ENCODE measurements at regions not wholly inside any gene's neighbourhood (a gene's known extent, or its start where the extent isn't known, plus 50 kb on each side); places are given as distances from the start of the nearest gene placed in this dataset.
"Not testable (repeated sequence)": the region's sequence is repeated elsewhere in the genome, so short reads cannot be mapped to it uniquely, and the experiment has no call there.

DNA sequence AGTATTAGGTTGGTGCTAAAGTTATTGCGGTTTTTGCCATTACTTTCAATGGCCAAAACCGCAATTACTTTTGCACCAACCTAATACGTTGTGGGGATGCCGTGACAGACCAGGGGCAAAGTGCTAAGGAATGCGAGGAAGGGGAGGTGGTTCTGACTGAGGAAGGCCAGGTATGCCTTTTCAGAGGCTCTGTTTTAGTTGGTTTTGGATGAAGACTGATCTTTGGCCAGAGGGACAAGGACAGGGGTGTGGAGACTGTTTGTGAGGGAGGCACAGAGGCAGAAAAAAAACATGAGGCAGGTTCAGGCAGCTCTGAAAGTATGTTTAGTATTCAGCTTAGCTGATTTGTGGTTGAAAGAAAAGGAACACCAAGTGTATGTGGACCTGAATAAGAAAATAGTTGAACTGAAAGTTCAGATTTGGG, 358.2 kb downstream of the RPS6KC1 start:
- Mint-ChIP-seq H3K4me3 (no peak overlapping the region), H3K27ac (no peak overlapping the region), H3K4me1 (ENCODE audit: low read depth) (no peaks in the 10 kb centered on the region), H3K36me3 (ENCODE audit: low read depth) (no peaks in the 10 kb centered on the region), H3K9me3 (no peaks in the 10 kb centered on the region), H3K27me3 (ENCODE audit: low read depth) (peaks cover 1% of the 10 kb centered on the region)
- CTCF ChIA-PET = no interaction called here
- no peak for DNase-seq
- intact Hi-C loops (cut with micrococcal nuclease) = no loop called here

- intact Hi-C loops (cut with micrococcal nuclease) = no loop called here
- Mint-ChIP-seq H3K9me3 (no peaks in the 10 kb centered on the region), H3K4me1 (ENCODE audit: low read depth) (no peaks in the 10 kb centered on the region), H3K27me3 (ENCODE audit: low read depth) (no peaks in the 10 kb centered on the region), H3K27ac (no peak overlapping the region), H3K4me3 (no peak overlapping the region), H3K36me3 (ENCODE audit: low read depth) (no peaks in the 10 kb centered on the region)
- DNase-seq = no peak
- CTCF ChIA-PET = no interaction called here
Observed at GRCh38 chr1:213409971-213410370, 358.9 kb downstream of the RPS6KC1 start.

DNA sequence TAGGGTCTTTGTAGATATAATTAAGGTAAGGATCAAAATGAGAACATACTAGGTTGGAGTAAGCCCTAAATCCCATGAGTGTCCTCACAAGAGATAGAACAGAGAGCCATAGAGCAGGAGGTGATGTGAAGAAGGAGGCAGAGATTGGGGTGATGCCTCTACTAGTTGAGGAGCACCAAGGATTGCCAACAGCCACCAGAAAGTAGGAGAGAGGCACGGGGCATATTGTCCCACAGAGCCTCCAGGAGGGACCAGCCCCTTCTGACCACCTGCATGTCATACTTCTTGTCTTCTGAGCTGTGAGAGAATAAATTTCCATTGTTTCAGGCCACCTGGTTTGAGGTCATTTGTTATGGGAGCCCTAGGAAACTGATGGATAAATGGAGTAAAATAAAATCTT, 363.3 kb downstream of the RPS6KC1 start:
- H3K9me3 Mint-ChIP-seq = no peaks in the 10 kb centered on the region
- no peak overlapping the region for H3K27ac Mint-ChIP-seq
- H3K4me1 Mint-ChIP-seq (ENCODE audit: low read depth) = no peaks in the 10 kb centered on the region
- CTCF ChIA-PET = no interaction called here
- intact Hi-C loops (cut with micrococcal nuclease) = no loop called here
- no peak for DNase-seq
- H3K4me3 Mint-ChIP-seq = no peak overlapping the region
- no peaks in the 10 kb centered on the region for H3K36me3 Mint-ChIP-seq (ENCODE audit: low read depth)
- peaks cover 3% of the 10 kb centered on the region for H3K27me3 Mint-ChIP-seq (ENCODE audit: low read depth)

DNA sequence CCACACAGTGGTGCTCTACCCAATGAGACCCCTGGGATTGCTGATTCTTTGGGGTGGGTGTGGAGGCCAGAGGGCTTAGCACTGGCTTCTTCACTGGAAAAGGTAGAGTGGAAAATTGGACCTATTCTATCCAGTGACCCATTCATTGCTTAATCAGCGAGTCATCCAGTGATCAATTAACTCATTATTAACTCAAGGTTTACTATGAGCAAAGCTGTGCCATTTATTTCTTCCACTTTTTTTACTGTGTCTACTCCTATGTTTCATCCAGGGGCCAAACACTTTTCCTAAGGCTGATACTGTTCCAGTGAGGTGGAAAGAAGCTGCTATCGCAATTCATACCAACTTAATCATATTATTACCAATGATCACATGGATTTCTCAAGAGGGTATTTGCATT, 363.9 kb downstream of the RPS6KC1 start:
- no peaks in the 10 kb centered on the region for H3K36me3 Mint-ChIP-seq (ENCODE audit: low read depth)
- intact Hi-C loops (cut with micrococcal nuclease) = no loop called here
- no peaks in the 10 kb centered on the region for H3K4me1 Mint-ChIP-seq (ENCODE audit: low read depth)
- H3K27me3 Mint-ChIP-seq (ENCODE audit: low read depth) = peaks cover 3% of the 10 kb centered on the region
- H3K4me3 Mint-ChIP-seq = no peak overlapping the region
- no peak for DNase-seq
- CTCF ChIA-PET = no interaction called here
- H3K9me3 Mint-ChIP-seq = no peaks in the 10 kb centered on the region
- no peak overlapping the region for H3K27ac Mint-ChIP-seq

- intact Hi-C loops (cut with micrococcal nuclease) = no loop called here
- Mint-ChIP-seq H3K27ac (no peak overlapping the region), H3K4me1 (ENCODE audit: low read depth) (no peaks in the 10 kb centered on the region), H3K4me3 (no peak overlapping the region), H3K27me3 (ENCODE audit: low read depth) (peaks cover 3% of the 10 kb centered on the region), H3K9me3 (no peaks in the 10 kb centered on the region), H3K36me3 (ENCODE audit: low read depth) (no peaks in the 10 kb centered on the region)
- no peak for DNase-seq
- CTCF ChIA-PET = no interaction called here
Observed at GRCh38 chr1:213415691-213416380, 364.8 kb downstream of the RPS6KC1 start.

DNA sequence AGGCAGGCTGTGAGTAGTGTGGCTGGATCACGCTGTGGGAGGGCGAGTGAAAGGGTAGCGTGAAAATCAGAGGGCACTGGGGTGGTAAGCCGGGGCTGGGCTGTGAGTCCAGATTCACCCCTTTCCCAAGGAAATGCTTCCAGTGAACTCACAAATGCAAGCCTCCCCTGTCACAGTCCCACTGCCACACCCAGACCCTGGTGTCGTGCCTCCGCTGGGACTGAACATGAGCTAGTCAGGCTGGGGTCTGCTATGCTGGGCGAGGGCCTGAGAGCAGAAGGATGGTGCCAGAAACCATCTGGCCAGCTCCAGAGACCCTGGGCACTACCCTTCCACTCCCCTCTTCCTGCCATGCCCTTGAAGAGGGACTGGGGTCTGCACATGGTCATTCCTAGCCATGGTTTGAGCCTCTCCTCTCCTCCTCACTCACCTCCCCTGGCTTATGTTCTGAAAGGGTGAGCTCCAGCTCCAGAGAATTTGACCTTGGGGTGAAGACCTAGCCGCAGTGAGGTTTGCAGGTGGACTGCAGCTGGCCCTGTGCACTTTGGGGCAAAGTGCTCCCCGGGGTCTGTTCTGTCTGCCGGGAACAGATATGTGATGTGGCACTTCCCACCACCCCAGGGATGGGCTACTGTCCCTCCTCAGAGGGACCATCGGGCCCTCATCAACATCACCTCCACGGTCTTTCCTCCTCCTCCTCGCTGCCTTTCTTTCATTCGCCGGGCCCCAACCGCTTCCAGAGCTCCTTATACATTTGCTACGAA, 365.6 kb downstream of the RPS6KC1 start:
- H3K27ac Mint-ChIP-seq = no peak overlapping the region
- intact Hi-C loops (cut with micrococcal nuclease) = no loop called here
- DNase-seq = no peak
- CTCF ChIA-PET = no interaction called here
- peaks cover 3% of the 10 kb centered on the region for H3K27me3 Mint-ChIP-seq (ENCODE audit: low read depth)
- no peaks in the 10 kb centered on the region for H3K9me3 Mint-ChIP-seq
- no peaks in the 10 kb centered on the region for H3K36me3 Mint-ChIP-seq (ENCODE audit: low read depth)
- H3K4me3 Mint-ChIP-seq = no peak overlapping the region
- H3K4me1 Mint-ChIP-seq (ENCODE audit: low read depth) = no peaks in the 10 kb centered on the region

DNA sequence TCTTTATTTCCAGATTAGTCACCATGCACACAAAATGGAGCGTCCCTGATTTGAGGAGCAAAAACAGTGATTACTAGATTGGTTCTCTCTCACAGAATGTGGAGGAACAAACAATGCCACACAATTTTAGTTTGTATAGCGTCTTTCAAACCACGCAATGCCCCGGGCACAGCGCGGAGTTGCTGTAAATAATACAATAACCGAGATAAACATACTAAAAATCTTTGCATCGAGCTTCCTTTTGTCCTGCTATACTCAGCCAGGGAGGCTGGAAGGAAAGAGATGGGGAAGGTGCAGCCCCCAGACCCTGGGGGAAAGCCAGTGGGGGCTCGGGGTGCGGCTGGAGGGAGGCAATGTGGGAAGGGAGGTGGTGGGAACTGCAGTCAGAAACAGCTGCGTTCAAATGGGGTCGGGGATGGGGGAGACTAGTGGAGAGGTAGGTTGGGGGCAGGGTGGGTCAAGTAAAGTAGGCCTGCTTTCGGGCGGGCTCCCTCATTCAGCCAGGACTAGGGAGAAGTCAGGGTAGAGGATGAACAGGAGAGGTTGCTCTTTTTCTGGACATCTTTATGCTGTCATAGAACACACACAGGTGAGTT, 366.3 kb downstream of the RPS6KC1 start:
- Mint-ChIP-seq H3K9me3 (no peaks in the 10 kb centered on the region), H3K4me3 (no peak overlapping the region), H3K36me3 (ENCODE audit: low read depth) (no peaks in the 10 kb centered on the region), H3K4me1 (ENCODE audit: low read depth) (no peaks in the 10 kb centered on the region), H3K27ac (no peak overlapping the region), H3K27me3 (ENCODE audit: low read depth) (peaks cover 3% of the 10 kb centered on the region)
- intact Hi-C loops (cut with micrococcal nuclease) = no loop called here
- no peak for DNase-seq
- CTCF ChIA-PET = no interaction called here

DNA sequence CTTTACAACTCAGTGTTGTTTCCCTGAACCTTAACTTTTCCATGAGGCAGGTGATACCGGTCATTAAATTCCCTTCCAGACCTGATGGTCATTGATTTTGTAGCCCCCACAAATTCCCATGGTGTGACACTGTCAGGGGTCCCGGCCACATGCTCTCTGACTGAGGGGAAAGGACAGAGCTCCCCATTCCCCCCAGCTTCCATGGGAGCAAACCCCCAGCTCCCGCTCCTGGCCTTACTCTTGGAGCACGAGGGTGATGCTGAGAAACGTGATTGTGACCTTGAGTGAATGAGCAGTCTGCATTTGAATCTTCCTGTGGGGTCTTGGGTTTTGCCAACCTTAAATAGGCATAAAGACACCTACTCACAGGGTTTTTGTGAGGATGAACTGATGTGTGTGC, 366.8 kb downstream of the RPS6KC1 start:
- DNase-seq = no peak

DNA sequence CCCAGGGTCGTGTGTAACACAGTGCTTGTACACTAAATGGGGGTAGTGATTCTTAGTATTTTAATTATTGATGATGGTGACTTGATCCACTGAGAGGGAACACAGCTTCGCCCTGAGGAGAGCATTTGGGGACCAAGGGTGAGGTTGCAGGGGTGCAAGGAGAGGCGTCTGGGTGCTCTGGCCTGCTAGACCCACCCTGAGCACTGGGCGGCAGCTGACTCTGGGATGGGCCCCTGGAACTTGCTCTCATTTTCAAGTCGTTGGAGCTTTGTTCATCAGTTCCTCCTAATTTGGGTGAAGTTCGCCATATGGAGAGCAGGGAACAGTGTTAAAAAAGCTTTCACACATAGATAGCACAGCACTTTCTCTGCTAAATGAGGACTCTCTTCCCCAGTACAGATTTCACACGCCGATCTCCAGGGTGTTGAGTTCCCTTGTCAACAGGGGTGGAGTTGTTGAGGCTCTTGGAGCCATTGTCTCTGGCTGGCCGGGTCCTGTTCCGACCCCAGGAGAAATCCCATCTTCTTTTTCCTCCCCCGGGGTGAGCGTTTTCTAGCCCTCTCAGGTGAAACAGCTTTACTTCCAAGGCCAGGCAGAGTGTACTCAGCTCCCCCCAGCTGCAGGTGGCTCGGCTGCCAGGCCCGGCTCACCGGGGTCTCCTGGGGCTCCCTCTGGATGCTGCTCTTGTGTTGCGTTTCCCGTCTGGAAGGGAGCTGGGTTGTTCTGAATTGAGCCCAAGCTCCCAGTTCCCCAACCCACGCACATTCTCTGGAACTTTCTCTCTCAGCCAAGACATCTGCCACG, 367.4 kb downstream of the RPS6KC1 start:
- H3K9me3 Mint-ChIP-seq = no peaks in the 10 kb centered on the region
- H3K36me3 Mint-ChIP-seq (ENCODE audit: low read depth) = no peaks in the 10 kb centered on the region
- H3K27ac Mint-ChIP-seq = no peak overlapping the region
- no peak overlapping the region for H3K4me3 Mint-ChIP-seq
- CTCF ChIA-PET = no interaction called here
- intact Hi-C loops (cut with micrococcal nuclease) = no loop called here
- no peak for DNase-seq
- peaks cover 3% of the 10 kb centered on the region for H3K27me3 Mint-ChIP-seq (ENCODE audit: low read depth)
- no peaks in the 10 kb centered on the region for H3K4me1 Mint-ChIP-seq (ENCODE audit: low read depth)

More for the DNA sequence above, 366.8 kb downstream of the RPS6KC1 start:
- H3K36me3 Mint-ChIP-seq (ENCODE audit: low read depth) = no peaks in the 10 kb centered on the region
- no peak overlapping the region for H3K27ac Mint-ChIP-seq
- H3K27me3 Mint-ChIP-seq (ENCODE audit: low read depth) = peaks cover 3% of the 10 kb centered on the region
- H3K4me1 Mint-ChIP-seq (ENCODE audit: low read depth) = no peaks in the 10 kb centered on the region
- intact Hi-C loops (cut with micrococcal nuclease) = no loop called here
- H3K4me3 Mint-ChIP-seq = no peak overlapping the region
- no peaks in the 10 kb centered on the region for H3K9me3 Mint-ChIP-seq
- CTCF ChIA-PET = no interaction called here

GRCh38 chr1:213419401-213420030, 368.5 kb downstream of the RPS6KC1 start:
- no peaks in the 10 kb centered on the region for H3K36me3 Mint-ChIP-seq (ENCODE audit: low read depth)
- no peak overlapping the region for H3K27ac Mint-ChIP-seq
- DNase-seq = no peak
- CTCF ChIA-PET = no interaction called here
- no peak overlapping the region for H3K4me3 Mint-ChIP-seq
- intact Hi-C loops (cut with micrococcal nuclease) = no loop called here
- H3K27me3 Mint-ChIP-seq (ENCODE audit: low read depth) = peaks cover 3% of the 10 kb centered on the region
- H3K4me1 Mint-ChIP-seq (ENCODE audit: low read depth) = no peaks in the 10 kb centered on the region
- no peaks in the 10 kb centered on the region for H3K9me3 Mint-ChIP-seq

DNA sequence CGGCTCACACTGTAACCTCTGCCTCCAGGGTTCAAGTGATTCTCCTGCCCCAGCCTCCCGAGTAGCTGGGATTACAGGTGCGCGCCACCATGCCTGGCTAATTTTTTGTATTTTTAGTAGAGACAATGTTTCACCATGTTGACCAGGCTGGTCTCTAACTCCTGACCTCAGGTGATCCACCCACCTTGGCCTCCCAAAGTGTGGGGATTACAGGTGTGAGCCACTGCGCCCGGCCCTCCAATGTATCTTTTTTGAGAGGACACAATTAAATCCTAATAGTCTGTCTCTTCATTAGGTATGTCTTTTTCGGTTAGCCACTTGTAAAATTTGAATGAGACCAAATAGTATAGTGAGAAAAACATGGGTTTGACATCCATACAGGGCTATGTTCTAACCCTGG, 370.1 kb downstream of the RPS6KC1 start:
- CTCF ChIA-PET; H3K36me3 Mint-ChIP-seq (ENCODE audit: low read depth); H3K9me3 Mint-ChIP-seq; H3K4me3 Mint-ChIP-seq; DNase-seq; H3K4me1 Mint-ChIP-seq (ENCODE audit: low read depth); intact Hi-C loops (cut with micrococcal nuclease); H3K27ac Mint-ChIP-seq; H3K27me3 Mint-ChIP-seq (ENCODE audit: low read depth): not testable (repeated sequence)

- CTCF ChIA-PET = no interaction called here
- no peaks in the 10 kb centered on the region for H3K36me3 Mint-ChIP-seq (ENCODE audit: low read depth)
- no peaks in the 10 kb centered on the region for H3K27me3 Mint-ChIP-seq (ENCODE audit: low read depth)
Observed at GRCh38 chr1:213423041-213423440, 372.0 kb downstream of the RPS6KC1 start.

More at GRCh38 chr1:213423041-213423440, 372.0 kb downstream of the RPS6KC1 start:
- no peak for DNase-seq
- Mint-ChIP-seq H3K9me3 (no peaks in the 10 kb centered on the region), H3K4me3 (no peak overlapping the region), H3K4me1 (ENCODE audit: low read depth) (no peaks in the 10 kb centered on the region), H3K27ac (no peak overlapping the region)
- intact Hi-C loops (cut with micrococcal nuclease) = no loop called here
